Thyroid gland (tissue), 4 donors: ENCODE measurements at regions not wholly inside any gene's neighbourhood (a gene's known extent, or its start where the extent isn't known, plus 50 kb on each side); places are given as distances from the start of the nearest gene placed in this dataset.

ENCODE experiments used
- POLR2A ChIP-seq, 2 donors: fragments of 450-650 bp; IDR thresholded peaks; one replicate each; pipeline ENCODE4 v1.6.1; 2017; ENCODE audit warnings: antibody characterized with exemption in 2 of 2, mild to moderate bottlenecking in 2 of 2, moderate library complexity in 1 of 2
- TF ChIP-seq, protein P1 (sequence below), 6 experiments: fragments of 200-600 bp in 3 of 6; fragments of 450-650 bp in 3 of 6; sonication (generic) in 3 of 6; IDR thresholded peaks; one replicate each; pipeline ENCODE4 v1.5.1; 2016 to 2019; ENCODE audit warnings: antibody characterized with exemption in 6 of 6, mild to moderate bottlenecking in 2 of 6, inconsistent platforms in 1 of 6, moderate library complexity in 1 of 6

DNA sequence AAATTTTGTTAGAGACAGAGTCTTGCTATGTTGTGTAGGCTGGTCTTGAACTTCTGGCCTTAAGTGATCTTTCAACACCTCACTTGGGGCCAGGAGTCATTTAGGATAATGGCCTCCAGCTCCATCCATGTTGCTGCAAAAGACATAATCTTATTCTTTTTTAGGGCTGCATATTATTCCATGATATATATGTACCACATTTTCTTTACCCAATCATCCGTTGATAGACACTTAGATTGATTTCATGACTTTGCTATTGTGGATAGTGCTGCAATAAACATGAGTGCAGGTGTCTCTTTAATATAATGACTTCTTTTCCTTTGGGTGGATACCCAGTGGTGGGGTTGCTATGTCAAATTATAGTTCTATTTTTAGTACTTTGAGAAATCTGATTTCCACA lies 140.9 kb upstream of the LCORL start:
- TF ChIP-seq, protein P1, sequence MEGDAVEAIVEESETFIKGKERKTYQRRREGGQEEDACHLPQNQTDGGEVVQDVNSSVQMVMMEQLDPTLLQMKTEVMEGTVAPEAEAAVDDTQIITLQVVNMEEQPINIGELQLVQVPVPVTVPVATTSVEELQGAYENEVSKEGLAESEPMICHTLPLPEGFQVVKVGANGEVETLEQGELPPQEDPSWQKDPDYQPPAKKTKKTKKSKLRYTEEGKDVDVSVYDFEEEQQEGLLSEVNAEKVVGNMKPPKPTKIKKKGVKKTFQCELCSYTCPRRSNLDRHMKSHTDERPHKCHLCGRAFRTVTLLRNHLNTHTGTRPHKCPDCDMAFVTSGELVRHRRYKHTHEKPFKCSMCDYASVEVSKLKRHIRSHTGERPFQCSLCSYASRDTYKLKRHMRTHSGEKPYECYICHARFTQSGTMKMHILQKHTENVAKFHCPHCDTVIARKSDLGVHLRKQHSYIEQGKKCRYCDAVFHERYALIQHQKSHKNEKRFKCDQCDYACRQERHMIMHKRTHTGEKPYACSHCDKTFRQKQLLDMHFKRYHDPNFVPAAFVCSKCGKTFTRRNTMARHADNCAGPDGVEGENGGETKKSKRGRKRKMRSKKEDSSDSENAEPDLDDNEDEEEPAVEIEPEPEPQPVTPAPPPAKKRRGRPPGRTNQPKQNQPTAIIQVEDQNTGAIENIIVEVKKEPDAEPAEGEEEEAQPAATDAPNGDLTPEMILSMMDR (IDR thresholded peaks at IDR 0.05): no peak
- TF ChIP-seq POLR2A (IDR thresholded peaks at IDR 0.05): no peak
